ENCODE measurements at regions not wholly inside any gene's neighbourhood (a gene's known extent, or its start where the extent isn't known, plus 50 kb on each side); places are given as distances from the start of the nearest gene placed in this dataset.

GRCh38 chr12:45587012-45587411, 142.5 kb upstream of the ARID2 start:
- no peak for DNase-seq (ENCODE audit: low read depth in 2 of 2)

GRCh38 chr12:45587877-45588533, 141.5 kb upstream of the ARID2 start:
- no peak for DNase-seq (ENCODE audit: low read depth in 2 of 2)

GRCh38 chr12:45590646-45591045, 138.9 kb upstream of the ARID2 start:
- no peak for DNase-seq (ENCODE audit: low read depth in 2 of 2)

- DNase-seq (ENCODE audit: low read depth in 2 of 2) = no peak
Measured at GRCh38 chr12:45591635-45592034, 137.9 kb upstream of the ARID2 start.

GRCh38 chr12:45596366-45596765, 133.1 kb upstream of the ARID2 start:
- no peak for DNase-seq (ENCODE audit: low read depth in 2 of 2)

GRCh38 chr12:45598336-45598735, 131.2 kb upstream of the ARID2 start:
- no peak for DNase-seq (ENCODE audit: low read depth in 2 of 2)

- DNase-seq (ENCODE audit: low read depth in 2 of 2) = no peak
Measured at GRCh38 chr12:45598761-45599160, 130.7 kb upstream of the ARID2 start.

GRCh38 chr12:45599196-45599595, 130.3 kb upstream of the ARID2 start:
- DNase-seq (ENCODE audit: low read depth in 2 of 2) = no peak

- DNase-seq (ENCODE audit: low read depth in 2 of 2) = no peak
Measured at GRCh38 chr12:45601390-45601789, 128.1 kb upstream of the ARID2 start.

- no peak for DNase-seq (ENCODE audit: low read depth in 2 of 2)
Measured at GRCh38 chr12:45601888-45602287, 127.6 kb upstream of the ARID2 start.

- no peak for DNase-seq (ENCODE audit: low read depth in 2 of 2)
Measured at GRCh38 chr12:45605624-45606023, 123.9 kb upstream of the ARID2 start.

- DNase-seq (ENCODE audit: low read depth in 2 of 2) = no peak
Measured at GRCh38 chr12:45611061-45611460, 118.4 kb upstream of the ARID2 start.

GRCh38 chr12:45611495-45611894, 118.0 kb upstream of the ARID2 start:
- no peak for DNase-seq (ENCODE audit: low read depth in 2 of 2)

- DNase-seq (ENCODE audit: low read depth in 2 of 2) = no peak
Measured at GRCh38 chr12:45612044-45612794, 117.3 kb upstream of the ARID2 start.

- DNase-seq (ENCODE audit: low read depth in 2 of 2) = no peak
Measured at GRCh38 chr12:45613296-45613695, 116.2 kb upstream of the ARID2 start.

- no peak for DNase-seq (ENCODE audit: low read depth in 2 of 2)
Measured at GRCh38 chr12:45613855-45614254, 115.7 kb upstream of the ARID2 start.

GRCh38 chr12:45615268-45615667, 114.2 kb upstream of the ARID2 start:
- no peak for DNase-seq (ENCODE audit: low read depth in 2 of 2)

- no peak for DNase-seq (ENCODE audit: low read depth in 2 of 2)
Measured at GRCh38 chr12:45619736-45620135, 109.8 kb upstream of the ARID2 start.

- no peak for DNase-seq (ENCODE audit: low read depth in 2 of 2)
Measured at GRCh38 chr12:45621703-45622102, 107.8 kb upstream of the ARID2 start.

- DNase-seq (ENCODE audit: low read depth in 2 of 2) = no peak
Measured at GRCh38 chr12:45622210-45622937, 107.1 kb upstream of the ARID2 start.

GRCh38 chr12:45623221-45623620, 106.3 kb upstream of the ARID2 start:
- DNase-seq (ENCODE audit: low read depth in 2 of 2) = no peak

- DNase-seq (ENCODE audit: low read depth in 2 of 2) = no peak
Measured at GRCh38 chr12:45623940-45624339, 105.6 kb upstream of the ARID2 start.

GRCh38 chr12:45626965-45627364, 102.5 kb upstream of the ARID2 start:
- no peak for DNase-seq (ENCODE audit: low read depth in 2 of 2)
